ENCODE measurements at regions not wholly inside any gene's neighbourhood (a gene's known extent, or its start where the extent isn't known, plus 50 kb on each side); places are given as distances from the start of the nearest gene placed in this dataset.

GRCh38 chr2:9110346-9110884 is 96.2 kb upstream of the ASAP2 start:
- H3K27me3 ChIP-seq (ENCODE audit: control insufficient read depth in 1 of 2, insufficient read depth in 2 of 2, low read length in 1 of 2), result no peaks in the 10 kb centered on the region
- 80 to 82% methylated on average over 6 of the region's 6 CpGs for WGBS, 2 donors
- DNase-seq, result no peak
- H3K36me3 ChIP-seq (ENCODE audit: control insufficient read depth in 1 of 2, insufficient read depth in 2 of 2, low read length in 1 of 2), result no peaks in the 10 kb centered on the region
- intact Hi-C loops (cut with DNase I), result no loop called here
- no peak overlapping the region for H3K4me3 ChIP-seq (ENCODE audit: low read length in 2 of 2)
- no peaks in the 10 kb centered on the region for H3K4me1 ChIP-seq (ENCODE audit: control insufficient read depth in 1 of 2, insufficient read depth in 2 of 2, low read length in 2 of 2)
- no peak overlapping the region for H3K27ac ChIP-seq (ENCODE audit: low read depth in 1 of 2, low read length in 2 of 2)
- ATAC-seq (ENCODE audit: low FRiP score), result no peak
- H3K9me3 ChIP-seq (ENCODE audit: control insufficient read depth, low read length), result no peaks in the 10 kb centered on the region

GRCh38 chr2:9109871-9110270 is 96.7 kb upstream of the ASAP2 start:
- Histone ChIP-seq H3K4me1 (ENCODE audit: control insufficient read depth in 1 of 2, insufficient read depth in 2 of 2, low read length in 2 of 2) (no peaks in the 10 kb centered on the region), H3K9me3 (ENCODE audit: control insufficient read depth, low read length) (no peaks in the 10 kb centered on the region), H3K27me3 (ENCODE audit: control insufficient read depth in 1 of 2, insufficient read depth in 2 of 2, low read length in 1 of 2) (no peaks in the 10 kb centered on the region), H3K36me3 (ENCODE audit: control insufficient read depth in 1 of 2, insufficient read depth in 2 of 2, low read length in 1 of 2) (no peaks in the 10 kb centered on the region), H3K4me3 (ENCODE audit: low read length in 2 of 2) (no peak overlapping the region), H3K27ac (ENCODE audit: low read depth in 1 of 2, low read length in 2 of 2) (no peak overlapping the region)
- no peak for DNase-seq
- intact Hi-C loops (cut with DNase I), result no loop called here
- WGBS, 2 donors, result 88 to 96% methylated on average over 11 of the region's 11 CpGs
- no peak for ATAC-seq (ENCODE audit: low FRiP score)

GRCh38 chr2:9108210-9108967 is 98.2 kb upstream of the ASAP2 start:
- ATAC-seq (ENCODE audit: low FRiP score), result no peak
- Histone ChIP-seq H3K36me3 (ENCODE audit: control insufficient read depth in 1 of 2, insufficient read depth in 2 of 2, low read length in 1 of 2) (no peaks in the 10 kb centered on the region), H3K4me1 (ENCODE audit: control insufficient read depth in 1 of 2, insufficient read depth in 2 of 2, low read length in 2 of 2) (no peaks in the 10 kb centered on the region), H3K27ac (ENCODE audit: low read depth in 1 of 2, low read length in 2 of 2) (no peak overlapping the region), H3K9me3 (ENCODE audit: control insufficient read depth, low read length) (no peaks in the 10 kb centered on the region), H3K27me3 (ENCODE audit: control insufficient read depth in 1 of 2, insufficient read depth in 2 of 2, low read length in 1 of 2) (no peaks in the 10 kb centered on the region), H3K4me3 (ENCODE audit: low read length in 2 of 2) (no peak overlapping the region)
- intact Hi-C loops (cut with DNase I), result no loop called here
- peak in 1 of 2 donors; percentile 70 for DNase-seq
- 85 to 91% methylated on average over 11 of the region's 11 CpGs for WGBS, 2 donors

GRCh38 chr2:9107168-9108025 is 99.2 kb upstream of the ASAP2 start:
- Histone ChIP-seq H3K36me3 (ENCODE audit: control insufficient read depth in 1 of 2, insufficient read depth in 2 of 2, low read length in 1 of 2) (no peaks in the 10 kb centered on the region), H3K4me1 (ENCODE audit: control insufficient read depth in 1 of 2, insufficient read depth in 2 of 2, low read length in 2 of 2) (no peaks in the 10 kb centered on the region), H3K9me3 (ENCODE audit: control insufficient read depth, low read length) (no peaks in the 10 kb centered on the region), H3K27ac (ENCODE audit: low read depth in 1 of 2, low read length in 2 of 2) (no peak overlapping the region), H3K27me3 (ENCODE audit: control insufficient read depth in 1 of 2, insufficient read depth in 2 of 2, low read length in 1 of 2) (no peaks in the 10 kb centered on the region), H3K4me3 (ENCODE audit: low read length in 2 of 2) (no peak overlapping the region)
- WGBS, 2 donors, result 80 to 89% methylated on average over 16 of the region's 16 CpGs
- DNase-seq (no peak), ATAC-seq (ENCODE audit: low FRiP score) (no peak)
- intact Hi-C loops (cut with DNase I), result no loop called here

GRCh38 chr2:9106338-9107167 is 100.1 kb upstream of the ASAP2 start:
- ATAC-seq (ENCODE audit: low FRiP score), result peak; percentile 51
- H3K27me3 ChIP-seq (ENCODE audit: control insufficient read depth in 1 of 2, insufficient read depth in 2 of 2, low read length in 1 of 2), result no peaks in the 10 kb centered on the region
- no peak overlapping the region for H3K4me3 ChIP-seq (ENCODE audit: low read length in 2 of 2)
- H3K9me3 ChIP-seq (ENCODE audit: control insufficient read depth, low read length), result no peaks in the 10 kb centered on the region
- no peaks in the 10 kb centered on the region for H3K36me3 ChIP-seq (ENCODE audit: control insufficient read depth in 1 of 2, insufficient read depth in 2 of 2, low read length in 1 of 2)
- DNase-seq, result peak in 1 of 2 donors; percentile 52
- no peak overlapping the region for H3K27ac ChIP-seq (ENCODE audit: low read depth in 1 of 2, low read length in 2 of 2)
- H3K4me1 ChIP-seq (ENCODE audit: control insufficient read depth in 1 of 2, insufficient read depth in 2 of 2, low read length in 2 of 2), result no peaks in the 10 kb centered on the region
- intact Hi-C loops (cut with DNase I), result no loop called here
- 76 to 82% methylated on average over 12 of the region's 12 CpGs for WGBS, 2 donors

GRCh38 chr2:9105601-9106337 is 100.8 kb upstream of the ASAP2 start:
- no peaks in the 10 kb centered on the region for H3K4me1 ChIP-seq (ENCODE audit: control insufficient read depth in 1 of 2, insufficient read depth in 2 of 2, low read length in 2 of 2)
- no peaks in the 10 kb centered on the region for H3K9me3 ChIP-seq (ENCODE audit: control insufficient read depth, low read length)
- no peak overlapping the region for H3K4me3 ChIP-seq (ENCODE audit: low read length in 2 of 2)
- no peaks in the 10 kb centered on the region for H3K36me3 ChIP-seq (ENCODE audit: control insufficient read depth in 1 of 2, insufficient read depth in 2 of 2, low read length in 1 of 2)
- 92% methylated on average over 21 of the region's 21 CpGs for WGBS, 2 donors
- ATAC-seq (ENCODE audit: low FRiP score), result no peak
- peak in 1 of 2 donors; percentile 49 for DNase-seq
- no peaks in the 10 kb centered on the region for H3K27me3 ChIP-seq (ENCODE audit: control insufficient read depth in 1 of 2, insufficient read depth in 2 of 2, low read length in 1 of 2)
- H3K27ac ChIP-seq (ENCODE audit: low read depth in 1 of 2, low read length in 2 of 2), result no peak overlapping the region
- intact Hi-C loops (cut with DNase I), result no loop called here

GRCh38 chr2:9103663-9104277 is 100.3 kb upstream of the MBOAT2 start:
- Histone ChIP-seq H3K27me3 (ENCODE audit: control insufficient read depth in 1 of 2, insufficient read depth in 2 of 2, low read length in 1 of 2) (no peaks in the 10 kb centered on the region), H3K4me3 (ENCODE audit: low read length in 2 of 2) (no peak overlapping the region), H3K9me3 (ENCODE audit: control insufficient read depth, low read length) (no peaks in the 10 kb centered on the region), H3K36me3 (ENCODE audit: control insufficient read depth in 1 of 2, insufficient read depth in 2 of 2, low read length in 1 of 2) (no peaks in the 10 kb centered on the region), H3K4me1 (ENCODE audit: control insufficient read depth in 1 of 2, insufficient read depth in 2 of 2, low read length in 2 of 2) (no peaks in the 10 kb centered on the region), H3K27ac (ENCODE audit: low read depth in 1 of 2, low read length in 2 of 2) (no peak overlapping the region)
- DNase-seq (no peak), ATAC-seq (ENCODE audit: low FRiP score) (no peak)
- intact Hi-C loops (cut with DNase I), result no loop called here
- 91 to 94% methylated on average over 14 of the region's 14 CpGs for WGBS, 2 donors

All from aorta (tissue), 5 donors.